KMS-11 (cell line): ENCODE measurements at regions not wholly inside any gene's neighbourhood (a gene's known extent, or its start where the extent isn't known, plus 50 kb on each side); places are given as distances from the start of the nearest gene placed in this dataset.

Experiments
- H2AFZ ChIP-seq: fragments of 200-600 bp; sonication (generic); 2 replicates; pipeline ENCODE4 v1.6.1; 2016; ENCODE audit warnings: antibody characterized with exemption, mixed run types, low read depth
- H3K27ac ChIP-seq: fragments of 200-600 bp; sonication (generic); 2 replicates; pipeline ENCODE4 v1.6.1; 2016; ENCODE audit warnings: mild to moderate bottlenecking, mixed run types
- H3K27me3 ChIP-seq: fragments of 200-600 bp; sonication (generic); 2 replicates; pipeline ENCODE4 v1.6.1; 2017; ENCODE audit warnings: mild to moderate bottlenecking, low read depth, mixed run types, moderate library complexity; ENCODE audit not compliant: insufficient read depth
- H3K36me3 ChIP-seq: fragments of 200-600 bp; sonication (generic); 2 replicates; pipeline ENCODE4 v1.6.1; 2017; ENCODE audit warnings: mild to moderate bottlenecking, mixed run types; ENCODE audit not compliant: insufficient read depth
- H3K4me1 ChIP-seq: fragments of 200-600 bp; sonication (generic); 2 replicates; pipeline ENCODE4 v1.6.1; 2016; ENCODE audit warnings: mild to moderate bottlenecking, low read depth, mixed run types; ENCODE audit not compliant: poor library complexity, severe bottlenecking
- H3K4me2 ChIP-seq: fragments of 200-600 bp; sonication (generic); 2 replicates; pipeline ENCODE4 v1.7.0; 2016; ENCODE audit warnings: mild to moderate bottlenecking, mixed run types
- H3K4me3 ChIP-seq: fragments of 200-600 bp; sonication (generic); IDR thresholded peaks from 2 replicates; pipeline ENCODE4 v1.6.1; 2017; ENCODE audit warnings: low read depth, low read length, mixed read lengths; ENCODE audit not compliant: insufficient read depth
- H3K79me2 ChIP-seq: fragments of 200-600 bp; sonication (generic); 2 replicates; pipeline ENCODE4 v1.6.1; 2016; ENCODE audit warnings: low read depth, mixed run types; ENCODE audit not compliant: insufficient read depth
- H3K9ac ChIP-seq: fragments of 200-600 bp; sonication (generic); 2 replicates; pipeline ENCODE4 v1.6.1; 2016; ENCODE audit warnings: mild to moderate bottlenecking, mixed run types
- H4K20me1 ChIP-seq: fragments of 200-600 bp; sonication (generic); 2 replicates; pipeline ENCODE4 v1.6.1; 2016; ENCODE audit warnings: mild to moderate bottlenecking, mixed run types; ENCODE audit not compliant: insufficient read depth
- CTCF ChIP-seq: fragments of 200-600 bp; sonication (generic); conservative IDR thresholded peaks from 2 replicates; pipeline ENCODE4 v1.6.1; 2017; ENCODE audit warnings: low read depth, mild to moderate bottlenecking, antibody characterized with exemption, low read length, moderate library complexity, mixed read lengths

GRCh38 chr2:16216558-16216945, 276.2 kb downstream of the MYCN start:
- Histone ChIP-seq H3K27ac (no peak overlapping the region), H3K27me3 (no peaks in the 10 kb centered on the region), H3K4me2 (no peak overlapping the region), H3K79me2 (no peaks in the 10 kb centered on the region), H2AFZ (no peak overlapping the region), H3K9ac (no peak overlapping the region), H3K4me1 (peaks cover 13% of the 10 kb centered on the region), H3K36me3 (no peaks in the 10 kb centered on the region), H4K20me1 (no peaks in the 10 kb centered on the region), H3K4me3 (no peak overlapping the region)
- TF ChIP-seq CTCF, result no peak

GRCh38 chr2:16215902-16216557, 275.7 kb downstream of the MYCN start:
- Histone ChIP-seq H3K4me2 (no peak overlapping the region), H3K27me3 (no peaks in the 10 kb centered on the region), H3K4me3 (no peak overlapping the region), H4K20me1 (no peaks in the 10 kb centered on the region), H2AFZ (no peak overlapping the region), H3K36me3 (no peaks in the 10 kb centered on the region), H3K4me1 (peaks cover 13% of the 10 kb centered on the region), H3K27ac (no peak overlapping the region), H3K79me2 (no peaks in the 10 kb centered on the region), H3K9ac (no peak overlapping the region)
- no peak for TF ChIP-seq CTCF

- Histone ChIP-seq H3K4me1 (peaks cover 13% of the 10 kb centered on the region), H3K9ac (no peak overlapping the region), H4K20me1 (no peaks in the 10 kb centered on the region), H3K79me2 (no peaks in the 10 kb centered on the region), H3K27me3 (no peaks in the 10 kb centered on the region), H2AFZ (no peak overlapping the region), H3K27ac (no peak overlapping the region), H3K36me3 (no peaks in the 10 kb centered on the region), H3K4me2 (no peak overlapping the region), H3K4me3 (no peak overlapping the region)
- no peak for TF ChIP-seq CTCF
Observed at GRCh38 chr2:16214861-16215260, 274.5 kb downstream of the MYCN start.

GRCh38 chr2:16214391-16214790, 274.0 kb downstream of the MYCN start:
- H3K9ac ChIP-seq, result no peak overlapping the region
- H3K27me3 ChIP-seq, result no peaks in the 10 kb centered on the region
- no peak overlapping the region for H3K27ac ChIP-seq
- H4K20me1 ChIP-seq, result no peaks in the 10 kb centered on the region
- no peak overlapping the region for H2AFZ ChIP-seq
- TF ChIP-seq CTCF, result no peak
- no peaks in the 10 kb centered on the region for H3K36me3 ChIP-seq
- H3K4me2 ChIP-seq, result no peak overlapping the region
- H3K4me1 ChIP-seq, result peaks cover 13% of the 10 kb centered on the region
- no peaks in the 10 kb centered on the region for H3K79me2 ChIP-seq
- H3K4me3 ChIP-seq, result no peak overlapping the region
